MM.1S (cell line): ENCODE measurements at regions not wholly inside any gene's neighbourhood (a gene's known extent, or its start where the extent isn't known, plus 50 kb on each side); places are given as distances from the start of the nearest gene placed in this dataset.

Source experiments
- DNase-seq: peaks from one replicate; pipeline ENCODE4 v3.0.0-alpha.2; 2015
- H2AFZ ChIP-seq: fragments of 300-600 bp; sonication (generic); 2 replicates; pipeline ENCODE4 v1.6.0; 2016; ENCODE audit warnings: antibody characterized with exemption, low read length
- H3F3A ChIP-seq: fragments of 300-600 bp; sonication (generic); 2 replicates; pipeline ENCODE4 v1.6.1; 2016; ENCODE audit warnings: mild to moderate bottlenecking, antibody characterized with exemption, low read length, moderate library complexity, mixed read lengths; ENCODE audit not compliant: insufficient read depth
- H3K27ac ChIP-seq: fragments of 300-600 bp; sonication (generic); 2 replicates; pipeline ENCODE4 v1.5.1; 2016; ENCODE audit warnings: mild to moderate bottlenecking, low read length
- H3K27me3 ChIP-seq: fragments of 300-600 bp; sonication (generic); replicated peaks from 2 replicates; pipeline ENCODE4 v1.6.0; 2016; ENCODE audit warnings: low read length; ENCODE audit not compliant: insufficient read depth
- H3K36me3 ChIP-seq: fragments of 300-600 bp; sonication (generic); replicated peaks from 2 replicates; pipeline ENCODE4 v1.6.1; 2016; ENCODE audit warnings: mild to moderate bottlenecking, low read length, mixed read lengths; ENCODE audit not compliant: insufficient read depth
- H3K4me1 ChIP-seq: fragments of 300-600 bp; sonication (generic); 2 replicates; pipeline ENCODE4 v1.6.1; 2016; ENCODE audit warnings: low read length, mixed read lengths
- H3K4me2 ChIP-seq: fragments of 300-600 bp; sonication (generic); 2 replicates; pipeline ENCODE4 v1.6.0; 2016; ENCODE audit warnings: low read depth, low read length
- H3K4me3 ChIP-seq: fragments of 300-600 bp; sonication (generic); 2 replicates; pipeline ENCODE4 v1.5.1; 2016; ENCODE audit warnings: low read length, mixed read lengths
- H3K79me2 ChIP-seq: fragments of 300-600 bp; sonication (generic); 2 replicates; pipeline ENCODE4 v1.6.1; 2016; ENCODE audit warnings: mixed run types, low read length, mixed read lengths
- H3K9ac ChIP-seq: fragments of 300-600 bp; sonication (generic); 2 replicates; pipeline ENCODE4 v1.6.1; 2016; ENCODE audit warnings: low read length, mixed read lengths
- H3K9me2 ChIP-seq: fragments of 300-600 bp; sonication (generic); replicated peaks from 2 replicates; pipeline ENCODE4 v1.6.1; 2016; ENCODE audit warnings: mild to moderate bottlenecking, low read length, mixed read lengths; ENCODE audit not compliant: insufficient read depth
- H3K9me3 ChIP-seq: fragments of 300-600 bp; sonication (generic); replicated peaks from 2 replicates; pipeline ENCODE4 v1.6.1; 2016; ENCODE audit warnings: mild to moderate bottlenecking, low read length, mixed read lengths; ENCODE audit not compliant: insufficient read depth
- H4K20me1 ChIP-seq: fragments of 300-600 bp; sonication (generic); 2 replicates; pipeline ENCODE4 v1.6.1; 2016; ENCODE audit warnings: mild to moderate bottlenecking, low read length, moderate library complexity, mixed read lengths; ENCODE audit not compliant: insufficient read depth
- CTCF ChIP-seq: fragments of 300-600 bp; sonication (generic); IDR thresholded peaks from 2 replicates; pipeline ENCODE4 v1.5.1; 2016; ENCODE audit warnings: antibody characterized with exemption, low read length, mixed read lengths
- EZH2 ChIP-seq: fragments of 300-600 bp; sonication (generic); optimal IDR thresholded peaks from 2 replicates; pipeline ENCODE3; 2017; ENCODE audit warnings: low read depth, mild to moderate bottlenecking, antibody characterized with exemption, low read length, mixed read lengths
- EZH2phosphoT487 ChIP-seq: fragments of 300-600 bp; sonication (generic); IDR thresholded peaks from 2 replicates; pipeline ENCODE4 v1.6.1; 2018; ENCODE audit warnings: antibody characterized with exemption, low read length

GRCh38 chr11:15342163-15342562, 227.4 kb downstream of the INSC start:
- TF ChIP-seq EZH2phosphoT487 (no peak), EZH2 (no peak), CTCF (no peak)
- no peaks in the 10 kb centered on the region for H3K27me3 ChIP-seq
- no peaks in the 10 kb centered on the region for H3K79me2 ChIP-seq
- no peaks in the 10 kb centered on the region for H3F3A ChIP-seq
- H4K20me1 ChIP-seq, result no peaks in the 10 kb centered on the region
- H3K9me2 ChIP-seq, result no peaks in the 10 kb centered on the region
- H3K4me3 ChIP-seq, result no peak overlapping the region
- DNase-seq, result no peak
- no peak overlapping the region for H3K9ac ChIP-seq
- no peaks in the 10 kb centered on the region for H3K4me1 ChIP-seq
- H3K36me3 ChIP-seq, result no peaks in the 10 kb centered on the region
- H3K27ac ChIP-seq, result no peak overlapping the region
- H3K4me2 ChIP-seq, result no peak overlapping the region
- no peaks in the 10 kb centered on the region for H3K9me3 ChIP-seq
- no peak overlapping the region for H2AFZ ChIP-seq

DNA sequence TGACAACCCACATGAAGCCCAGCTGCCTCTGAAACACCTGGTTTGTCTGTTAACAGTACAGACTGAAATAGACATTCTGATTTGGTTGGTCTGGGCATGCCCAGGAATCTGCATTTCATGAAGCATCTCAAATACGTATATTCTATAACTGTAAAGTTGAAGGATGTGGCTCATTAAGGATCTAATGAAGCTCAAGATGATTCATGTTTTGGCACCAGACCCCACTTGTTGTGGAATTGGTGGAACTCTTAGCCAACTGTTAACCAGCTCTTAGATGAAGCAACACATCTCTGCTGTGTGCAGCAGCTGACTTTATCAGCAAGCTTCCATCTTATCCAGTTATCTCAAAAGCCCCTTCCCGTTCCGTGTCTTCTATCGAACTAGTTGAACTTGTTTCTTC, 232.2 kb downstream of the INSC start:
- Histone ChIP-seq H2AFZ (no peak overlapping the region), H3K36me3 (no peaks in the 10 kb centered on the region), H3K9me3 (no peaks in the 10 kb centered on the region), H3K4me3 (no peak overlapping the region), H4K20me1 (no peaks in the 10 kb centered on the region), H3K79me2 (no peaks in the 10 kb centered on the region), H3K9me2 (no peaks in the 10 kb centered on the region), H3K4me1 (0 out of 2 replicates have a peak, but pooled peaks cover 9% of the 10 kb centered on the region), H3K27ac (no peak overlapping the region), H3K9ac (no peak overlapping the region), H3F3A (0 out of 2 replicates have a peak, but pooled peaks cover 3% of the 10 kb centered on the region), H3K27me3 (no peaks in the 10 kb centered on the region), H3K4me2 (no peak overlapping the region)
- no peak for DNase-seq
- no peak for TF ChIP-seq EZH2

DNA sequence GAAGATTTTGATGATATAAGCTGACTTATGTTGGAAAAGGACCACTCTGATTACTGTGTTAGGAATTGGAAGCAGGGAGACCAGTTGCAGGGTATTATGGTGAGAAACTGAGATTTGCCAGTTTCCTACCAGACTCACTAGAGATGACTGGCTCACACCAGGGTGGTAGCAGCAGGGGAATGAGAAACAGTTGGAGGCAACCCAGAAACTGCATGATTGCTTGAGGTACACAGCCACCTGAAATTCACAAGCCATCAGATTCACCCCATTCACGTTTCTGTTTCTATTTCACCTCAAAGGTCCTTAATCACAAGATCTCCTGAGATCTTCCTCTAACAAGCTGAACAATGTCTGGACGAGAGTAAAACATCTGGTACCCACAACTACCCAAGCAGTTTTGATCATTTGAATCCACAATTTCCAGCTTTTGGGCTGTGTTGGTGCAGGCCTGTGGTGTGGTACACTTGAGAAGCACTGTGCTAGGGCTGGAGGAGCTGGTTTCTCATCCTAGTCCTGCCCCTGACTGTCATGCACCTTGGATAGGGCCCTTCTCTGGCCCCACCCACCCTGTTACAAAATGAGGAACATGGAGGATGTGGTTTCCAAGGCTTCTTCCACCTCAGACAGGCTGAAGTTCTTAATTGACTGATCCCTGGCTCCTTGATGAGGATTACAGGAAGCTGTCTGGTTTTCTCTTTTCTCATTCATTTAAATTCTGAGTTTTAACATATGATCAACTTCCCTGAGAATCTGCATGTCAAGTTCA, 233.4 kb downstream of the INSC start:
- Histone ChIP-seq H3K36me3 (no peaks in the 10 kb centered on the region), H3K4me3 (no peak overlapping the region), H3F3A (0 out of 2 replicates have a peak, but pooled peaks cover 3% of the 10 kb centered on the region), H3K9ac (no peak overlapping the region), H3K9me3 (no peaks in the 10 kb centered on the region), H3K27me3 (no peaks in the 10 kb centered on the region), H2AFZ (0 out of 2 replicates have a peak overlapping the region, but pooled peaks have one; percentile 29), H3K4me2 (peak overlapping the region; percentile 13; the same call in 1 of the 2 replicates), H3K27ac (peak overlapping the region; percentile 5; the same call in 1 of the 2 replicates), H3K79me2 (no peaks in the 10 kb centered on the region), H4K20me1 (no peaks in the 10 kb centered on the region), H3K9me2 (no peaks in the 10 kb centered on the region), H3K4me1 (0 out of 2 replicates have a peak, but pooled peaks cover 9% of the 10 kb centered on the region)
- TF ChIP-seq CTCF (no peak), EZH2 (no peak)
- peak; percentile 31 for DNase-seq

DNA sequence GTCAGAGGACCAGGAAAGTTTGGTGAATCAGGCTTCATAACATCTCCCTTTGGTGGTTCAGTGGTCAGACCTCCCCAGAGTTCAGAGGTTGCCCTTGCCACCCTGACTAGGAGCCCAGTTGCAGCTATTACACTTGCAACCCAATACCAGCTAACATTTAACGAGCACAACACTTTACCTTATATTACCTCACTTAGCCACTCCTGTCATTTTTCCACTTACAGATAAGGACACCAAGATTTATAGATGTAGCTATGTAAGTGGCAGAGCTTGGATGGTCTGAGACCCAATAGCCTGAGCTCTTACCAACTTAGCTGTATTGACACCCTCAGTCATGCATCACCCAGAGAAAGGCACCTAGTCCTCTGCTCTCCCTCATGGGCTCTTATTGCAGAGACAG, 234.7 kb downstream of the INSC start:
- no peaks in the 10 kb centered on the region for H3K36me3 ChIP-seq
- no peak overlapping the region for H3K27ac ChIP-seq
- H2AFZ ChIP-seq, result no peak overlapping the region
- H3K9me2 ChIP-seq, result no peaks in the 10 kb centered on the region
- H3K4me3 ChIP-seq, result no peak overlapping the region
- no peaks in the 10 kb centered on the region for H3K27me3 ChIP-seq
- no peaks in the 10 kb centered on the region for H3K9me3 ChIP-seq
- H3K79me2 ChIP-seq, result no peaks in the 10 kb centered on the region
- no peak overlapping the region for H3K4me2 ChIP-seq
- H3K4me1 ChIP-seq, result 0 out of 2 replicates have a peak, but pooled peaks cover 9% of the 10 kb centered on the region
- 0 out of 2 replicates have a peak, but pooled peaks cover 3% of the 10 kb centered on the region for H3F3A ChIP-seq
- H3K9ac ChIP-seq, result no peak overlapping the region
- no peak for TF ChIP-seq EZH2
- DNase-seq, result no peak
- no peaks in the 10 kb centered on the region for H4K20me1 ChIP-seq
